Left ventricle myocardium inferior (tissue), 1 donor: ENCODE measurements at regions not wholly inside any gene's neighbourhood (a gene's known extent, or its start where the extent isn't known, plus 50 kb on each side); places are given as distances from the start of the nearest gene placed in this dataset.

Source experiments
- DNase-seq: peaks from one replicate; pipeline ENCODE4 v3.0.0-alpha.2; 2020
- H3K27ac ChIP-seq: fragments of 200-600 bp; replicated peaks from 2 replicates; pipeline ENCODE4 v1.8.0; 2021
- H3K27me3 ChIP-seq: fragments of 200-600 bp; 2 replicates; pipeline ENCODE4 v1.8.0; 2021; ENCODE audit warnings: low read depth
- H3K36me3 ChIP-seq: fragments of 200-600 bp; 2 replicates; pipeline ENCODE4 v1.8.0; 2021
- H3K4me1 ChIP-seq: fragments of 200-600 bp; 2 replicates; pipeline ENCODE4 v1.8.0; 2021
- H3K4me3 ChIP-seq: fragments of 200-600 bp; 2 replicates; pipeline ENCODE4 v1.8.0; 2021; ENCODE audit warnings: mild to moderate bottlenecking, moderate library complexity
- H3K9me3 ChIP-seq: fragments of 200-600 bp; replicated peaks from 2 replicates; pipeline ENCODE4 v1.8.0; 2021
- CTCF ChIP-seq: fragments of 200-600 bp; IDR thresholded peaks from 2 replicates; pipeline ENCODE4 v1.8.0; 2021; ENCODE audit warnings: antibody characterized with exemption, mild to moderate bottlenecking, borderline replicate concordance
- intact Hi-C: fragments of 100-400 bp; cut with micrococcal nuclease; formaldehyde crosslinking; loops from one replicate; pipeline ENCODE4 v1.11.0; 2022
- donor health status: DM: no; HTN: yes; CAD: no; lungs with severe emphysema.

GRCh38 chr5:109994135-109994534 lies 304.4 kb downstream of the MAN2A1 start:
- no peak for DNase-seq
- H3K9me3 ChIP-seq = no peaks in the 10 kb centered on the region
- no peak overlapping the region for H3K27ac ChIP-seq
- H3K36me3 ChIP-seq = no peaks in the 10 kb centered on the region
- no peak overlapping the region for H3K4me3 ChIP-seq
- intact Hi-C loops = no loop called here
- H3K4me1 ChIP-seq = no peaks in the 10 kb centered on the region
- TF ChIP-seq CTCF = no peak
- no peaks in the 10 kb centered on the region for H3K27me3 ChIP-seq

DNA sequence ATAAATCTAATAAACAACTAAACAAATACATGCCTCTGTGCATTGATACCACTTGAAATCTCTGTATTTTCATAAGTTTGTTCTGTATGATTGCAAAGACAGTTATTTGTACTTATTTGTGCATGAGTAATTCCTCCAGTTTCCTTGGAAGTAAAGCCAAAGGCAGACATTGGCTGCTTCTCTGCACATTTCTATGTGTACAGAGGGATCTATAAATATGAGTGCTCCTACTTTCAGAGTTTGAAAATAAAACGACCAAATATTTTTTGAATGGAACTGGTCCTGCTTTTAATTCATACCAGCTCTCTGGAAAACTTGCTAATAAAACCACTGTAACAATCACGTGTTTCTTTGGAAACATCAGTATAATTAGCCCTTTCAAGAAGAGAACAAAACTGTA lies 306.5 kb downstream of the MAN2A1 start:
- intact Hi-C loops = no loop called here
- Histone ChIP-seq H3K4me3 (no peak overlapping the region), H3K4me1 (peaks cover 12% of the 10 kb centered on the region), H3K27me3 (no peaks in the 10 kb centered on the region), H3K27ac (no peak overlapping the region), H3K9me3 (no peaks in the 10 kb centered on the region), H3K36me3 (no peaks in the 10 kb centered on the region)
- no peak for DNase-seq
- no peak for TF ChIP-seq CTCF

- H3K36me3 ChIP-seq = no peaks in the 10 kb centered on the region
- TF ChIP-seq CTCF = no peak
- H3K4me1 ChIP-seq = peaks cover 12% of the 10 kb centered on the region
- H3K4me3 ChIP-seq = no peak overlapping the region
- no peak overlapping the region for H3K27ac ChIP-seq
- intact Hi-C loops = no loop called here
- no peaks in the 10 kb centered on the region for H3K27me3 ChIP-seq
- no peak for DNase-seq
- no peaks in the 10 kb centered on the region for H3K9me3 ChIP-seq
These were observed 307.4 kb downstream of the MAN2A1 start for GRCh38 chr5:109997161-109997560.

- Histone ChIP-seq H3K36me3 (no peaks in the 10 kb centered on the region), H3K4me3 (no peak overlapping the region), H3K9me3 (no peaks in the 10 kb centered on the region), H3K27me3 (no peaks in the 10 kb centered on the region), H3K4me1 (peaks cover 12% of the 10 kb centered on the region), H3K27ac (no peak overlapping the region)
- no peak for DNase-seq
- TF ChIP-seq CTCF = no peak
- intact Hi-C loops = no loop called here
These were observed 308.5 kb downstream of the MAN2A1 start for GRCh38 chr5:109998208-109998607.

GRCh38 chr5:109998726-109999125 lies 309.0 kb downstream of the MAN2A1 start:
- Histone ChIP-seq H3K4me1 (peaks cover 12% of the 10 kb centered on the region), H3K27ac (no peak overlapping the region), H3K27me3 (no peaks in the 10 kb centered on the region), H3K36me3 (no peaks in the 10 kb centered on the region), H3K9me3 (no peaks in the 10 kb centered on the region), H3K4me3 (no peak overlapping the region)
- no peak for DNase-seq
- TF ChIP-seq CTCF = no peak
- intact Hi-C loops = no loop called here

DNA sequence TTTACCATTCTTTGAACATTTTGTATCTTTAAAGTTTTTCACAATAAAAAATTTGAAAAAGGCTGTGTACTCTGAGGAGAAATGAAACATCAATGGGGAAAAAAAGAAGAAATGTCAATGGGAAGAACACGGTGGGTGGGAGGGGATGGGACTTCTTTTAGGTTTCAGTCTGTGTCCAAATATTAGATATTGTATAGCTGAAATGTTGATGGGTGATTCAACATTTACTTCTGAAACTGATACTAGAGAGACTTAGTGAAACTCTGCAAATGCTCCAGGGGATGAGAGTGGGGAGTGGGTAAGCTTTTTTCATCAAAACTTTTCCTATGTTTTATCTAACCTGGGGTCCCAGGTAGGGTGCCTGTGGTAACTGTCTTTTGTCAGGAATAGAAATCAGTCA lies 311.9 kb downstream of the MAN2A1 start:
- Histone ChIP-seq H3K4me1 (peaks cover 12% of the 10 kb centered on the region), H3K27me3 (no peaks in the 10 kb centered on the region), H3K36me3 (no peaks in the 10 kb centered on the region), H3K9me3 (peaks cover 3% of the 10 kb centered on the region), H3K27ac (no peak overlapping the region), H3K4me3 (no peak overlapping the region)
- intact Hi-C loops = no loop called here
- no peak for TF ChIP-seq CTCF
- no peak for DNase-seq
